HCT116 (cell line): ENCODE measurements at regions not wholly inside any gene's neighbourhood (a gene's known extent, or its start where the extent isn't known, plus 50 kb on each side); places are given as distances from the start of the nearest gene placed in this dataset.

ENCODE experiments used
- ATAC-seq: fragments of 200-7000 bp; cut with Tn5 transposase; 2 replicates; pipeline ENCODE4 v1.9.1; 2020; ENCODE audit warnings: mild to moderate bottlenecking, moderate library complexity
- BruUV-seq: library from RNA; stranded (reverse); fragments of 400-500 nt; replicated peaks from 2 replicates; lab custom pipeline; 2021; lab: Mats Ljungman, UMichigan
- CTCF ChIA-PET: fragments of 300-600 bp; sonication (Branson Sonifier 250); formaldehyde crosslinking; loops from one replicate; lab custom pipeline; 2021; ENCODE audit warnings: antibody characterized with exemption; lab: Charles Lee
- POLR2A ChIA-PET: fragments of 300-600, 350-600 bp; sonication (Branson Sonifier 250); formaldehyde crosslinking; loops from one replicate; lab custom pipeline; 2021; ENCODE audit warnings: antibody characterized with exemption; lab: Charles Lee
- RAD21 ChIA-PET, 2 experiments: fragments of 300-600 bp; sonication (Branson Sonifier 250); formaldehyde crosslinking; loops; one replicate each; lab custom pipeline; 2023; ENCODE audit warnings: low total read pairs in 2 of 2; ENCODE audit not compliant: uncharacterized antibody in 2 of 2, unreplicated experiment in 2 of 2, low non-redundant PET in 1 of 2; lab: Charles Lee
- DNase-seq: peaks from one replicate; pipeline ENCODE4 v3.0.0-alpha.2; 2010; ENCODE audit warnings: low read depth, low spot score
- H2AFZ ChIP-seq: fragments of 200-600 bp; shearing (Covaris generic), sonication (generic); 2 replicates; pipeline ENCODE4 v1.6.1; 2017; ENCODE audit warnings: low read depth, mixed run types, mixed read lengths, antibody characterized with exemption, low read length; ENCODE audit not compliant: poor library complexity, severe bottlenecking
- H3K27ac ChIP-seq: 2 replicates; pipeline ENCODE4 v1.5.1; 2012; ENCODE audit warnings: low read depth, low read length
- H3K27me3 ChIP-seq: fragments of 200-600 bp; sonication (generic); 2 replicates; pipeline ENCODE4 v1.6.1; 2016; ENCODE audit warnings: mixed run types, low read length, mixed read lengths; ENCODE audit not compliant: insufficient read depth
- H3K36me3 ChIP-seq, 2 experiments: fragments of 200-500 bp in 1 of 2; fragments of 200-600 bp in 1 of 2; sonication (Bioruptor generic) in 1 of 2; sonication (generic) in 1 of 2; 2 replicates each; pipeline versions ENCODE4 v1.5.1 to v1.6.1; 2014 to 2016; ENCODE audit warnings: low read length in 2 of 2, inconsistent platforms in 1 of 2, mixed read lengths in 1 of 2, mixed run types in 1 of 2; ENCODE audit not compliant: insufficient read depth in 2 of 2, control insufficient read depth in 1 of 2
- H3K4me1 ChIP-seq, 2 experiments: fragments of 200-600 bp in 1 of 2; sonication (generic) in 1 of 2; 2 replicates each; pipeline versions ENCODE4 v1.5.1 to v1.6.1; 2012 to 2017; ENCODE audit warnings: low read length in 2 of 2, inconsistent platforms in 1 of 2, mild to moderate bottlenecking in 1 of 2, mixed read lengths in 1 of 2, mixed run types in 1 of 2, moderate library complexity in 1 of 2; ENCODE audit not compliant: insufficient read depth in 2 of 2, control insufficient read depth in 1 of 2
- H3K4me2 ChIP-seq: fragments of 200-600 bp; sonication (generic); 2 replicates; pipeline ENCODE4 v1.6.1; 2017; ENCODE audit warnings: mixed run types, low read length, mixed read lengths
- H3K4me3 ChIP-seq, 2 experiments: fragments of 200-600 bp in 1 of 2; sonication (generic) in 1 of 2; replicated peaks in 1 of 2; 2 replicates each; pipeline ENCODE4 v1.5.1; 2011 to 2016; ENCODE audit warnings: low read length in 2 of 2, control low read depth in 1 of 2, low read depth in 1 of 2, mild to moderate bottlenecking in 1 of 2, mixed read lengths in 1 of 2, mixed run types in 1 of 2
- H3K79me2 ChIP-seq: fragments of 200-600 bp; sonication (generic); 2 replicates; pipeline ENCODE4 v1.6.1; 2017; ENCODE audit warnings: mild to moderate bottlenecking, mixed run types, low read length, moderate library complexity, mixed read lengths; ENCODE audit not compliant: insufficient read depth
- H3K9ac ChIP-seq: fragments of 200-600 bp; sonication (generic); 2 replicates; pipeline ENCODE4 v1.6.1; 2016; ENCODE audit warnings: low read length, mixed read lengths
- H3K9me2 ChIP-seq: fragments of 200-600 bp; sonication (generic), shearing (Covaris generic); 2 replicates; pipeline ENCODE4 v1.6.1; 2017; ENCODE audit warnings: mixed run types, mild to moderate bottlenecking, moderate library complexity; ENCODE audit not compliant: insufficient read depth
- H3K9me3 ChIP-seq, 2 experiments: fragments of 200-500 bp in 1 of 2; fragments of 200-600 bp in 1 of 2; sonication (Bioruptor generic) in 1 of 2; sonication (generic) in 1 of 2; 2 replicates each; pipeline ENCODE4 v1.6.1; 2014 to 2017; ENCODE audit warnings: low read length in 2 of 2, mixed read lengths in 2 of 2, inconsistent platforms in 1 of 2, low read depth in 1 of 2, mild to moderate bottlenecking in 1 of 2, mixed run types in 1 of 2, moderate library complexity in 1 of 2; ENCODE audit not compliant: control insufficient read depth in 1 of 2, insufficient read depth in 1 of 2
- H4K20me1 ChIP-seq: fragments of 200-600 bp; sonication (generic), shearing (Covaris generic); 2 replicates; pipeline ENCODE4 v1.6.1; 2017; ENCODE audit warnings: mixed run types, mild to moderate bottlenecking, moderate library complexity; ENCODE audit not compliant: insufficient read depth
- CBX3 ChIP-seq: IDR thresholded peaks from 2 replicates; pipeline ENCODE4 v1.6.1; 2012; ENCODE audit warnings: low read depth
- EGR1 ChIP-seq: IDR thresholded peaks from 2 replicates; pipeline ENCODE4 v1.6.1; 2012; ENCODE audit warnings: low read depth
- ELF1 ChIP-seq: IDR thresholded peaks from 2 replicates; pipeline ENCODE4 v1.6.1; 2012; ENCODE audit warnings: low read depth, borderline replicate concordance
- FOSL1 ChIP-seq: IDR thresholded peaks from 2 replicates; pipeline ENCODE4 v1.6.1; 2012; ENCODE audit warnings: low read depth
- JUND ChIP-seq: IDR thresholded peaks from 2 replicates; pipeline ENCODE4 v1.6.1; 2012
- MAX ChIP-seq: IDR thresholded peaks from 2 replicates; pipeline ENCODE4 v1.6.1; 2012
- RAD21 ChIP-seq: IDR thresholded peaks from 2 replicates; pipeline ENCODE4 v1.6.1; 2012; ENCODE audit warnings: low read depth, mild to moderate bottlenecking
- REST ChIP-seq: IDR thresholded peaks from 2 replicates; pipeline ENCODE4 v1.6.1; 2012; ENCODE audit warnings: low read depth
- SP1 ChIP-seq: IDR thresholded peaks from 2 replicates; pipeline ENCODE4 v1.6.1; 2012; ENCODE audit warnings: low read depth
- SRF ChIP-seq: IDR thresholded peaks from 2 replicates; pipeline ENCODE4 v1.6.1; 2012; ENCODE audit warnings: low read depth
- YY1 ChIP-seq: IDR thresholded peaks from 2 replicates; pipeline ENCODE4 v1.6.1; 2011; ENCODE audit warnings: low read length, low read depth, moderate library complexity, mild to moderate bottlenecking; ENCODE audit not compliant: insufficient replicate concordance; ENCODE audit errors: extremely low read depth
- ZNF274 ChIP-seq: fragments of 200-500 bp; sonication (Bioruptor generic); IDR thresholded peaks from 2 replicates; pipeline ENCODE4 v1.6.1; 2014; ENCODE audit warnings: mild to moderate bottlenecking, low read depth, low read length, inconsistent platforms
- intact Hi-C: fragments of 100-400 bp; cut with micrococcal nuclease; formaldehyde crosslinking; loops from 2 replicates; pipeline ENCODE4 v1.10.0; 2022
- TF ChIP-seq, protein P1 (sequence below), 3 experiments: fragments of 200-600 bp in 1 of 3; sonication (generic) in 1 of 3; IDR thresholded peaks in 2 of 3; conservative IDR thresholded peaks in 1 of 3; 2 replicates each; pipeline ENCODE4 v1.5.1; 2012 to 2017; ENCODE audit warnings: low read depth in 2 of 3, low read length in 2 of 3, antibody characterized with exemption in 1 of 3, borderline replicate concordance in 1 of 3, control low read depth in 1 of 3, mild to moderate bottlenecking in 1 of 3, mixed read lengths in 1 of 3, mixed run types in 1 of 3, moderate library complexity in 1 of 3; ENCODE audit not compliant: insufficient read depth in 1 of 3

- H3K4me3 ChIP-seq: no peak overlapping the region
- ChIA-PET CTCF (no interaction called here), RAD21 (no interaction called here), POLR2A (no interaction called here)
- peaks cover 20% of the 10 kb centered on the region for H3K27me3 ChIP-seq
- no peaks in the 10 kb centered on the region for H3K4me1 ChIP-seq
- H2AFZ ChIP-seq: no peak overlapping the region
- no peak overlapping the region for H3K9ac ChIP-seq
- no peaks in the 10 kb centered on the region for H4K20me1 ChIP-seq
- no peak overlapping the region for H3K27ac ChIP-seq
- H3K4me2 ChIP-seq: no peak overlapping the region
- ATAC-seq (no peak), DNase-seq (no peak)
- BruUV-seq: no TSS peak
- no peaks in the 10 kb centered on the region for H3K79me2 ChIP-seq
- no peaks in the 10 kb centered on the region for H3K9me2 ChIP-seq
- no peaks in the 10 kb centered on the region for H3K9me3 ChIP-seq
- TF ChIP-seq ELF1 (no peak), MAX (no peak), JUND (no peak), EGR1 (no peak)
- no peaks in the 10 kb centered on the region for H3K36me3 ChIP-seq
- intact Hi-C loops: no loop called here
Measured at GRCh38 chr17:56737421-56738161, 96.1 kb downstream of the C17orf67 start.

- no peak overlapping the region for H3K9ac ChIP-seq
- no peak for ATAC-seq
- TF ChIP-seq YY1 (no peak), ELF1 (no peak), CBX3 (no peak), ZNF274 (no peak), SRF (no peak), RAD21 (no peak), MAX (no peak), FOSL1 (no peak), REST (no peak), JUND (no peak), SP1 (no peak)
- TF ChIP-seq, protein P1, sequence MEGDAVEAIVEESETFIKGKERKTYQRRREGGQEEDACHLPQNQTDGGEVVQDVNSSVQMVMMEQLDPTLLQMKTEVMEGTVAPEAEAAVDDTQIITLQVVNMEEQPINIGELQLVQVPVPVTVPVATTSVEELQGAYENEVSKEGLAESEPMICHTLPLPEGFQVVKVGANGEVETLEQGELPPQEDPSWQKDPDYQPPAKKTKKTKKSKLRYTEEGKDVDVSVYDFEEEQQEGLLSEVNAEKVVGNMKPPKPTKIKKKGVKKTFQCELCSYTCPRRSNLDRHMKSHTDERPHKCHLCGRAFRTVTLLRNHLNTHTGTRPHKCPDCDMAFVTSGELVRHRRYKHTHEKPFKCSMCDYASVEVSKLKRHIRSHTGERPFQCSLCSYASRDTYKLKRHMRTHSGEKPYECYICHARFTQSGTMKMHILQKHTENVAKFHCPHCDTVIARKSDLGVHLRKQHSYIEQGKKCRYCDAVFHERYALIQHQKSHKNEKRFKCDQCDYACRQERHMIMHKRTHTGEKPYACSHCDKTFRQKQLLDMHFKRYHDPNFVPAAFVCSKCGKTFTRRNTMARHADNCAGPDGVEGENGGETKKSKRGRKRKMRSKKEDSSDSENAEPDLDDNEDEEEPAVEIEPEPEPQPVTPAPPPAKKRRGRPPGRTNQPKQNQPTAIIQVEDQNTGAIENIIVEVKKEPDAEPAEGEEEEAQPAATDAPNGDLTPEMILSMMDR (IDR thresholded peaks at IDR 0.05 in 2 of 3, conservative IDR thresholded peaks at IDR 0.05 in 1 of 3; ENCODE audit: borderline replicate concordance in 1 of 3, insufficient read depth in 1 of 3, low read depth in 2 of 3, low read length in 2 of 3): no peak
Measured at GRCh38 chr17:56739376-56739775, 94.3 kb downstream of the C17orf67 start.

More at GRCh38 chr17:56739376-56739775, 94.3 kb downstream of the C17orf67 start:
- Histone ChIP-seq H3K4me3 (no peak overlapping the region), H3K4me1 (no peaks in the 10 kb centered on the region), H3K9me3 (no peaks in the 10 kb centered on the region; a peak in 1 of 4 replicates), H3K36me3 (no peaks in the 10 kb centered on the region), H3K27me3 (peaks cover 26% of the 10 kb centered on the region), H4K20me1 (no peaks in the 10 kb centered on the region), H3K27ac (no peak overlapping the region), H3K79me2 (no peaks in the 10 kb centered on the region), H3K9me2 (no peaks in the 10 kb centered on the region), H2AFZ (no peak overlapping the region), H3K4me2 (no peak overlapping the region)
- intact Hi-C loops: no loop called here
- ChIA-PET POLR2A (no interaction called here), RAD21 (interaction anchor here in 1 of 2 experiments (0.6 kb wide), 1 partner anchor 23 kb away, joined by 3 read pairs; no protein-coding TSS in a partner anchor), CTCF (interaction anchor here (2.1 kb wide), 1 partner anchor 23 kb away, joined by 8 read pairs; no protein-coding TSS in a partner anchor)
- DNase-seq: no peak
- BruUV-seq: no TSS peak
